Upper lobe of left lung (tissue), 4 donors: ENCODE measurements at regions not wholly inside any gene's neighbourhood (a gene's known extent, or its start where the extent isn't known, plus 50 kb on each side); places are given as distances from the start of the nearest gene placed in this dataset.

Experiments used
- CTCF ChIP-seq, 6 experiments: fragments of 450-650 bp in 4 of 6; fragments of 200-600 bp in 2 of 6; sonication (generic) in 2 of 6; IDR thresholded peaks; one replicate each; pipeline ENCODE4 v1.5.1; 2016 to 2019; ENCODE audit warnings: antibody characterized with exemption in 6 of 6
- EP300 ChIP-seq, 4 donors: sonication (generic); formaldehyde crosslinking; IDR thresholded peaks; one replicate each; pipeline ENCODE4 v1.5.1; 2017; ENCODE audit warnings: antibody characterized with exemption in 4 of 4, control low read depth in 2 of 4
- POLR2A ChIP-seq, 4 donors: fragments of 450-650 bp; IDR thresholded peaks; one replicate each; pipeline ENCODE4 v1.5.1; 2016 to 2017; ENCODE audit warnings: antibody characterized with exemption in 4 of 4, mild to moderate bottlenecking in 2 of 4
- POLR2AphosphoS5 ChIP-seq, 2 donors: sonication (generic); formaldehyde crosslinking; IDR thresholded peaks; one replicate each; pipeline ENCODE4 v1.5.1; 2017; ENCODE audit warnings: antibody characterized with exemption in 2 of 2

GRCh38 chr10:124227055-124227975 lies 133.9 kb upstream of the CHST15 start:
- TF ChIP-seq CTCF (IDR thresholded peaks at IDR 0.05) (no peak), EP300 (IDR thresholded peaks at IDR 0.05) (no peak), POLR2A (IDR thresholded peaks at IDR 0.05) (no peak), POLR2AphosphoS5 (IDR thresholded peaks at IDR 0.05) (no peak)
